ENCODE measurements at regions not wholly inside any gene's neighbourhood (a gene's known extent, or its start where the extent isn't known, plus 50 kb on each side); places are given as distances from the start of the nearest gene placed in this dataset.

GRCh38 chr6:121847806-121848522 lies 412.5 kb downstream of the GJA1 start:
- H3K9me3 Mint-ChIP-seq = no peaks in the 10 kb centered on the region
- H3K27ac Mint-ChIP-seq = no peak overlapping the region
- H3K4me3 Mint-ChIP-seq = no peak overlapping the region
- H3K27me3 Mint-ChIP-seq = no peaks in the 10 kb centered on the region
- H3K4me1 Mint-ChIP-seq = peaks cover 25% of the 10 kb centered on the region
- H3K36me3 Mint-ChIP-seq = no peaks in the 10 kb centered on the region

- H3K4me3 Mint-ChIP-seq = no peak overlapping the region
Measured at GRCh38 chr6:121848523-121849255, 413.2 kb downstream of the GJA1 start.

DNA sequence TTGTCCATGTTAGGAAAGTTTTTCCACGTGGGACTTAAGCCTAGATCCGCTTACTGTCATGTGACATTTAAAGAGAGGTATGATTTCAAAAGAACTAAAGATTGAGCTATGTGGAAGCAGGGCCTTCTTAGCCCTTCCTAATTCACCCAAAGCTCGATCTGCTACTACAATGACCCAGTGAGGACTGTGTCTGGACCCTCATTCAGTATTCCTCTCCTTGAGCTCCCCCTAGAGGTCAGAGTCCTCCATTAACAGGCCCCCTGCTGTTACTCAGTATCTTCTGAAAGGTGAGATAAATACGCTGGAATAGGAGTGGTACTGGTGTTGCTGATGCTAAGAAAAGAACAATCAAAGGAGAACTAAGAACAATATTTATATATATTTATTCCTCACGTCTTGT lies 414.0 kb downstream of the GJA1 start:
- Mint-ChIP-seq H3K27me3 (no peaks in the 10 kb centered on the region), H3K9me3 (no peaks in the 10 kb centered on the region), H3K27ac (no peak overlapping the region), H3K4me1 (peaks cover 20% of the 10 kb centered on the region), H3K36me3 (no peaks in the 10 kb centered on the region), H3K4me3 (no peak overlapping the region)

More at GRCh38 chr6:121848523-121849255, 413.2 kb downstream of the GJA1 start:
- Mint-ChIP-seq H3K27ac (no peak overlapping the region), H3K9me3 (no peaks in the 10 kb centered on the region), H3K4me1 (peaks cover 25% of the 10 kb centered on the region), H3K27me3 (no peaks in the 10 kb centered on the region), H3K36me3 (no peaks in the 10 kb centered on the region)

DNA sequence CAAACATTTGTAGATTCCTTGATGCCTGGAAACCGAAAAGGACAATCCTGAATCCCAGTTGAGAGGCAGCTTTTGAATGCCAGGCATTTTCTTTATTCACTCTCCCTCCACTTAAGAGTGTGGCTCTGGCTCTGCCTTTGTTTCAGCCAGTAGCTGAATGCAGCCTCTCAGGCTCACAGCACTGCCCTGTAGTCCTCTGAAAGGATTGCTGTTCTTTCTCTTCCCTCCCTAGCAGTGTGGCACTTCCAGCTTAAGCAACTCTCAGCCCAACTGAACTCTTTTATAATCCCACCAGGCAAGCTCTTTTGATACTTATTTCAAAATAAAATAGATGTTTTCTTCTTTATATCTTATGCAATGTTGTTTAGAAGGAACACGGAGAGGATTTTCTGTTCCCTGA lies 415.6 kb downstream of the GJA1 start:
- Mint-ChIP-seq H3K4me3 (no peak overlapping the region), H3K36me3 (no peaks in the 10 kb centered on the region), H3K27me3 (no peaks in the 10 kb centered on the region), H3K27ac (no peak overlapping the region), H3K4me1 (peaks cover 20% of the 10 kb centered on the region), H3K9me3 (no peaks in the 10 kb centered on the region)

DNA sequence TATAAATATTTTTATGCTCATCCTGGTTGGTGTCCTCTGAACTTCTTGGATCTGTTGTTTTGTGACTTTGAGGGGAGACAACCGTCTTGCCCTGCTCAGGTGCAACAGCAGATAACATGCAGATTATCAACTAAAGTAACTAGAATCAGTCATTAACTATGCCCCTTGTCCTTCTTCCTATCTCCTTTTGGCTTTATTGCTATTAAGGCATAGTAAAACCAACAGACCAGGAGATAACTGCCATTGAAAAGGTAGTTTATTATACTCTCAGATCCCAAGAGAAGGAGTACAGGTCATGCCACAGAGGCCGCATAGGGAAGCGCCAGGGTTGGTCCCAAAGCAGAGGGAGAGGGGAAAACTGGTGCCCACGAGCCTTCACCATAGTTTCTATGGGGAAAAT lies 418.2 kb downstream of the GJA1 start:
- Mint-ChIP-seq H3K36me3 (no peaks in the 10 kb centered on the region), H3K4me1 (peaks cover 7% of the 10 kb centered on the region), H3K9me3 (no peaks in the 10 kb centered on the region), H3K27me3 (no peaks in the 10 kb centered on the region), H3K4me3 (no peak overlapping the region), H3K27ac (no peak overlapping the region)

DNA sequence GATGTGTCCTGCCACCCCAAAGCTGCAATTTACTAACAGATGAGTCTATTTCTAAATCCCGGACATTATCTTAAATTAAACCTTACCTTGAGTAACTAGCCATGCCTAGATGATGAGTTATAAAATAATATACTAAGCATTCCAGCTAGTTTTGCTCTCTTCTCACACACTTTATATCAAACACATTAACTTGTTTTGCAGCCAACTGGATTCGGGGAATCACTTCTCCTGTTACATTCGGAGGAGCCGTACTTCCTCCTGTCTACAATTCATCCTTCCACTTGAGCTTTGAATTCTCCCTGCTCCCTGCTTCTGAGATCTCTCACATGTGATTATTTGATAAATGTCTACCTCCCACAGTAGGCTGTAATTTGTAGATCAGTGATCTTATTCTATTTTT lies 420.1 kb downstream of the GJA1 start:
- H3K9me3 Mint-ChIP-seq = no peaks in the 10 kb centered on the region
- H3K4me1 Mint-ChIP-seq = no peaks in the 10 kb centered on the region
- H3K27me3 Mint-ChIP-seq = no peaks in the 10 kb centered on the region

DNA sequence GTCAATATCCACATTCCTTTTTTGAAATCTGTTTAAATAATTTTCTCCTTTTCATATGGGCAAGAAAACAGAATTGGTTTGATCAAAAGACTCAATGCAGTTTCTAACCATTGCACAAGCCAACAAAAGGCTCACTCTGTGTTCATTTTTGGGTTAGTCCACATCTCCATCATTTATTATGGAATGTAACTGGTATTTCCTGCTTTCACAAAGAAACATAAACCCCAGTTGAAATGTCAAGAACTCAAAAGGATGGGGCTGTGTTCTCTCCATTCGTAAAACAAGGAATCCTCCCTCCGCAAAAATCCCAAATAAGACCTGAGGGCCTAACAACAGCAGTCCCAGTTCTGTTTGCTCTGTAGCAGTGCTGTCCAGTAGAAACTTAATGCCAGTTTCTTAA lies 420.9 kb downstream of the GJA1 start:
- Mint-ChIP-seq H3K9me3 (no peaks in the 10 kb centered on the region), H3K27me3 (no peaks in the 10 kb centered on the region), H3K4me3 (no peak overlapping the region), H3K36me3 (no peaks in the 10 kb centered on the region), H3K4me1 (no peaks in the 10 kb centered on the region), H3K27ac (no peak overlapping the region)

More for the DNA sequence above, 420.1 kb downstream of the GJA1 start:
- Mint-ChIP-seq H3K36me3 (no peaks in the 10 kb centered on the region), H3K4me3 (no peak overlapping the region), H3K27ac (no peak overlapping the region)

DNA sequence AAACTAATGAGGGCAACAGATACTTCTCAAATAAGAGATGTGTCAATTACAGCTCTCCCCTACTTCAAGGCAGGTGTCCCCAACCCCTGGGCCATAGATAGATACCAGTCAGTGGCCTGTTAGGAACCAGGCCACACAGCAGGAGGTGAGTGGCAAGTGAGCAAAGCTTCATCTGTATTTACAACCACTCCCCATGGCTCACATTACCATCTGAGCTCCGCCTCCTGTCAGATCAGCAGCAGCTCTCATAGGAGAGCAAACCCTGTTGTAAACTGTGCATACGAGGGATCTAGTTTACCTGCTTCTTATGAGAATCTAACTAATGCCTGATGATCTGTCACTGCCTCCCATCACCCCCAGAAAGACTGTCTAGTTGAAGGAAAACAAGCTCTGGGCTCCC lies 422.1 kb downstream of the GJA1 start:
- Mint-ChIP-seq H3K27ac (no peak overlapping the region), H3K27me3 (no peaks in the 10 kb centered on the region), H3K4me1 (no peaks in the 10 kb centered on the region), H3K36me3 (no peaks in the 10 kb centered on the region), H3K9me3 (no peaks in the 10 kb centered on the region), H3K4me3 (no peak overlapping the region)

DNA sequence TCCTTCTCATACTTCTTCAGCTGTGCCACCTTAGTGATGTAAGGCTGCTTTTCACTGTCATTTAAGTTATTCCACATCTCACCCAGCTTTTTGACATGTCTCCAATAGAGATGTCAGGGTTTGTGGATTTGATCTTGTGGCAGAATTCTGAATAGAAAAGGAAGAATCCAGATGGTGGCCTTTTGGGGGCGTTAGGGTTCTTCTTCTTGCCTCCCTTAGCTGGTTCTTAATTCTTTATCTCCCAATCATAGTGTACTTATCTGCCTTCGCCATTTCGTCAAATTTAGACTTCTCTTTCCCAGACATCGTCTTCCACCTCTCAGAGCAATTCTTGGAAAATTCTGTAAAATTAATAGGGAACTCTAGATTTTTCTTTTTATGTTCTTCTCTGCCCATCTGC lies 422.9 kb downstream of the GJA1 start:
- no peaks in the 10 kb centered on the region for H3K27me3 Mint-ChIP-seq
- no peaks in the 10 kb centered on the region for H3K9me3 Mint-ChIP-seq
- no peak overlapping the region for H3K4me3 Mint-ChIP-seq
- no peaks in the 10 kb centered on the region for H3K4me1 Mint-ChIP-seq
- H3K27ac Mint-ChIP-seq = no peak overlapping the region
- no peaks in the 10 kb centered on the region for H3K36me3 Mint-ChIP-seq

- no peaks in the 10 kb centered on the region for H3K4me1 Mint-ChIP-seq
- H3K27me3 Mint-ChIP-seq = no peaks in the 10 kb centered on the region
- no peak overlapping the region for H3K27ac Mint-ChIP-seq
- no peaks in the 10 kb centered on the region for H3K36me3 Mint-ChIP-seq
- no peak overlapping the region for H3K4me3 Mint-ChIP-seq
- no peaks in the 10 kb centered on the region for H3K9me3 Mint-ChIP-seq
Measured at GRCh38 chr6:121858986-121859385, 423.5 kb downstream of the GJA1 start.

- Mint-ChIP-seq H3K4me3 (no peak overlapping the region), H3K4me1 (no peaks in the 10 kb centered on the region), H3K27ac (no peak overlapping the region), H3K36me3 (no peaks in the 10 kb centered on the region), H3K9me3 (no peaks in the 10 kb centered on the region), H3K27me3 (no peaks in the 10 kb centered on the region)
Measured at GRCh38 chr6:121865811-121866210, 430.4 kb downstream of the GJA1 start.

GRCh38 chr6:121867095-121867494 lies 431.6 kb downstream of the GJA1 start:
- Mint-ChIP-seq H3K36me3 (no peaks in the 10 kb centered on the region), H3K4me3 (no peak overlapping the region), H3K9me3 (no peaks in the 10 kb centered on the region), H3K4me1 (no peaks in the 10 kb centered on the region), H3K27ac (no peak overlapping the region), H3K27me3 (no peaks in the 10 kb centered on the region)

GRCh38 chr6:121868206-121868605 lies 432.8 kb downstream of the GJA1 start:
- Mint-ChIP-seq H3K27ac (no peak overlapping the region), H3K27me3 (no peaks in the 10 kb centered on the region), H3K9me3 (no peaks in the 10 kb centered on the region), H3K4me3 (no peak overlapping the region), H3K36me3 (no peaks in the 10 kb centered on the region), H3K4me1 (no peaks in the 10 kb centered on the region)

- Mint-ChIP-seq H3K36me3 (no peaks in the 10 kb centered on the region), H3K4me3 (no peak overlapping the region), H3K27ac (no peak overlapping the region), H3K9me3 (no peaks in the 10 kb centered on the region), H3K27me3 (peaks cover 1% of the 10 kb centered on the region), H3K4me1 (no peaks in the 10 kb centered on the region)
Measured at GRCh38 chr6:121873595-121873994, 438.1 kb downstream of the GJA1 start.

- peaks cover 1% of the 10 kb centered on the region for H3K27me3 Mint-ChIP-seq
- no peak overlapping the region for H3K4me3 Mint-ChIP-seq
- no peak overlapping the region for H3K27ac Mint-ChIP-seq
- no peaks in the 10 kb centered on the region for H3K9me3 Mint-ChIP-seq
- no peaks in the 10 kb centered on the region for H3K4me1 Mint-ChIP-seq
- no peaks in the 10 kb centered on the region for H3K36me3 Mint-ChIP-seq
Measured at GRCh38 chr6:121876721-121877120, 441.3 kb downstream of the GJA1 start.

DNA sequence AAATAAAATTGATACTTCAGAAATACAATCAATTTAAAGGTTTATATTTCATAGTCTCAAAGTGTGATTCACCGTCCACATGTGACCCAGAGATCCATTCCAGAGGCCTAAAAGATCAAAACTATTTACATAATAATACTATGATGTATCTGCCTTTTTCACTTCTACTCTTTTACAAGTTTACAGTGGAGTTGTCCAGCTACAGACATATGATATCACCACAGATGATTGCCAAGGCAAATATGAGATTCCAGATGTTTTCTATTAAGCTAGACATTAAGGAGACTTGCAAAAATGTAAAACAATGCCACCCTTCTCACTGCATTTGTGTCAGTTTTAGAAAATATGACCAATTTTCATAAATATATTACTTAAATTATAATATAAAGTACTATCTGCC lies 443.7 kb downstream of the GJA1 start:
- Mint-ChIP-seq H3K4me3 (no peak overlapping the region), H3K27ac (no peak overlapping the region), H3K4me1 (no peaks in the 10 kb centered on the region), H3K9me3 (no peaks in the 10 kb centered on the region), H3K36me3 (no peaks in the 10 kb centered on the region), H3K27me3 (peaks cover 1% of the 10 kb centered on the region)

Measured in activated naive CD4-positive, alpha-beta T cell treated with anti-CD3 and anti-CD28 coated beads, Interleukin-2, amount 50 U/mL, for 24 hours (primary cell).